BE2C (cell line): ENCODE measurements at regions not wholly inside any gene's neighbourhood (a gene's known extent, or its start where the extent isn't known, plus 50 kb on each side); places are given as distances from the start of the nearest gene placed in this dataset.
A peak's percentile ranks its signal among the peaks of the same experiment; 100 is the strongest.

Source experiments
- DNase-seq: peaks from one replicate; pipeline ENCODE4 v3.0.0-alpha.2; 2020
- H3K27me3 ChIP-seq: fragments of 250-450 bp; sonication (Bioruptor Pico); 2 replicates; pipeline ENCODE4 v1.5.1; 2020; ENCODE audit warnings: mild to moderate bottlenecking
- H3K36me3 ChIP-seq: fragments of 250-450 bp; sonication (Bioruptor Pico); 2 replicates; pipeline ENCODE4 v1.5.1; 2020; ENCODE audit warnings: mild to moderate bottlenecking
- H3K4me1 ChIP-seq: fragments of 250-450 bp; sonication (Bioruptor Pico); 2 replicates; pipeline ENCODE4 v1.5.1; 2020
- H3K4me3 ChIP-seq: 2 replicates; pipeline ENCODE4 v1.5.1; 2011; ENCODE audit warnings: low read depth, low read length
- H3K9me3 ChIP-seq: fragments of 250-450 bp; sonication (Bioruptor Pico); 2 replicates; pipeline ENCODE4 v1.5.1; 2020
- CTCF ChIP-seq: IDR thresholded peaks from 2 replicates; pipeline ENCODE4 v1.5.1; 2012; ENCODE audit warnings: mild to moderate bottlenecking, low read depth, low read length

- H3K27me3 ChIP-seq = no peaks in the 10 kb centered on the region
- no peak for TF ChIP-seq CTCF
- DNase-seq = peak; percentile 92
- no peaks in the 10 kb centered on the region for H3K9me3 ChIP-seq
- peaks cover 9% of the 10 kb centered on the region; the same call in 1 of the 2 replicates for H3K36me3 ChIP-seq
- peaks cover 79% of the 10 kb centered on the region for H3K4me1 ChIP-seq
- peak overlapping the region; percentile 13; the same call in 1 of the 2 replicates for H3K4me3 ChIP-seq
These were observed 284.0 kb downstream of the SEC14L1 start for GRCh38 chr17:77424585-77425344.

- Histone ChIP-seq H3K4me1 (peaks cover 77% of the 10 kb centered on the region), H3K9me3 (no peaks in the 10 kb centered on the region), H3K4me3 (peak overlapping the region; percentile 13; the same call in 1 of the 2 replicates), H3K36me3 (peaks cover 9% of the 10 kb centered on the region; the same call in 1 of the 2 replicates), H3K27me3 (no peaks in the 10 kb centered on the region)
- no peak for DNase-seq
- no peak for TF ChIP-seq CTCF
These were observed 284.6 kb downstream of the SEC14L1 start for GRCh38 chr17:77425348-77425747.

- peaks cover 73% of the 10 kb centered on the region for H3K4me1 ChIP-seq
- no peaks in the 10 kb centered on the region for H3K27me3 ChIP-seq
- no peak for TF ChIP-seq CTCF
These were observed 285.2 kb downstream of the SEC14L1 start for GRCh38 chr17:77425791-77426641.

GRCh38 chr17:77426676-77427386 is 286.1 kb downstream of the SEC14L1 start:
- Histone ChIP-seq H3K4me3 (no peak overlapping the region), H3K4me1 (peaks cover 68% of the 10 kb centered on the region), H3K27me3 (no peaks in the 10 kb centered on the region), H3K9me3 (no peaks in the 10 kb centered on the region), H3K36me3 (peaks cover 9% of the 10 kb centered on the region; the same call in 1 of the 2 replicates)
- TF ChIP-seq CTCF = no peak
- no peak for DNase-seq

More at GRCh38 chr17:77425791-77426641, 285.2 kb downstream of the SEC14L1 start:
- peak; percentile 85 for DNase-seq
- no peaks in the 10 kb centered on the region for H3K9me3 ChIP-seq
- peaks cover 9% of the 10 kb centered on the region; the same call in 1 of the 2 replicates for H3K36me3 ChIP-seq
- peak overlapping the region; percentile 10; the same call in 1 of the 2 replicates for H3K4me3 ChIP-seq

GRCh38 chr17:77427391-77427991 is 286.7 kb downstream of the SEC14L1 start:
- Histone ChIP-seq H3K36me3 (peaks cover 9% of the 10 kb centered on the region; the same call in 1 of the 2 replicates), H3K4me1 (peaks cover 62% of the 10 kb centered on the region)

More at GRCh38 chr17:77427391-77427991, 286.7 kb downstream of the SEC14L1 start:
- no peak for TF ChIP-seq CTCF
- Histone ChIP-seq H3K4me3 (no peak overlapping the region), H3K27me3 (no peaks in the 10 kb centered on the region), H3K9me3 (no peaks in the 10 kb centered on the region)
- DNase-seq = no peak
